ENCODE measurements at regions not wholly inside any gene's neighbourhood (a gene's known extent, or its start where the extent isn't known, plus 50 kb on each side); places are given as distances from the start of the nearest gene placed in this dataset.
A peak's percentile ranks its signal among the peaks of the same experiment; 100 is the strongest.
"Not testable (repeated sequence)": the region's sequence is repeated elsewhere in the genome, so short reads cannot be mapped to it uniquely, and the experiment has no call there.

DNA sequence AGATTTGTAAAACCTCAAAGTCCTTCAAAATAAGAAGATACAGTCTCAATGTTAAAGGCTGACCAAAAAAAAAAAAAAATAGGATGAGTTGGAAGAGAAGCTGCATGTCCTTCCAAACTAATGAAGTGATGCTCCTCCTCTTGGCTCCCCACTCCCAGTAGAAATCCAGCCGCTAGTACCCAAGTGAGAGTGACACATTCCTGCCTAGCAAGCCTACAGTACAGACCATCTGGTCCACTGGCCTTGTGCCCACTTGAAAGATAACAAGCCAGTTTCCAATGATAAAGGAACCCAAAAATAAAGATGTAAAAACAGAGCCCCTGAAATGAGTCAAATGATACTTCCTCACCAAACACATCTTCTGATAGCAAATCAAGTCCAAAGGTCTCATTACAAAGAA is 258.7 kb upstream of the NSMCE3 start:
- intact Hi-C loops (cut with DNase I), result no loop called here
- peak; percentile 84 to 98 for ATAC-seq
- DNase-seq, result peak; percentile 45

DNA sequence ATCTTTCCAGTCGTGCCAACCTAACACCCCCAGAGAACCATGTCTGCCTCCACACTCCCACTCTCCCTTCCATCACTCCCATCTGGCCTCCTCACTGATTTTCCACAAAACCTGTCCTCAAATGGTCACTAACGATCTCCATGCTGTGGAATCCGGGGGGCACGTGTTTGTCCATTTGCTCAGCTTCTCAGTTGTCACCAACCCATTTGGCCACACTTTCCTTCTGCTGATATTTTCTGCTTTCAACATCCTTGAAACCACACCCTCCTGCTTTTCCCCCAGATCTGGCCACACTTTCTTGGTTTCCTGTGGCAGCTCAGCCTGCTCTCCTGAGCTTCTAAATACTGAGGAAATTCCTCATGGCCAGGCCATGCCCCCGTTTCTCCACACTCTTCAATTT is 257.2 kb upstream of the NSMCE3 start:
- intact Hi-C loops (cut with DNase I), result no loop called here
- DNase-seq (no peak), ATAC-seq (no peak)

DNA sequence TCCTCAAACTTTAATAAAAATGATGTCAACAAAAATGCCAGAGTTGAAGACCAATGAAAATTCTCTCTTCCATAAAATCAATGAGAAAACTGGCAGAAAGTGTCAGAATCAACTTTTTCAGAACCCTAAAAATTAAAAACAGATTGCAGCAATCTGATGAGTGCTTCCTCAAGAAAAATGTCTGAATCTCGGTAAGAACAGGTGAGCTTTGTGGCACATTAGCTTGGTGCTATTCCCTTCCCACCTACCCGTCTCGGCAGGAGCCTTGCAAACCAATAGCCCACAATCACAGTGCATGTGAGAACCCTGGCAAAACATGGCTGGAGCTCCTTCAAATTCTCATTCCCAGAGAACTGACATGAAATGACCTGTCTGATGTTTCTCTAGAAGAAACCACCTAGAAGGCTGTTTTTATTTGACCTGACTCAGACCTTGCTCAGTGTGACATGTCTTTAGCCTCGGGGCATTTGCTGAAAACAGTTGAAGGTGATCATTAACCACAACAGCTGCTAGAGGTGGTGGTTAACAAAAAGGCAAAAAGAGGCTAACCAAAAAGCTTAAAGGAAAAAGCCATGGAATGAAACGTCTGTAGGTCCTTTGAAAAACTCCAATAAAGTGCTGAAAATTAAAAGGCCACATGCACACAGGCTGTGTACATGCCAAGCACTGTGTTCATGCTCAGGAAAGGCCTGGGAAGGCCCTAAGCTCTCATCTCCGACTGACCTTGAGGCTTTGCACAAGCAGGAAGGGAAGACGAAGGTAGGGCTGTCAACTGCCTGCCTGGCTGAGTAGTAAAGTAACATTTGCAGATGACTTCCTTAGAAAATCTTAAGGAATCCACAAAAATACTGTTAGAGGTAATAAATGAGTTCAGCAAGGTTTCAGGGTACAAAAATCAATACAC is 253.0 kb upstream of the NSMCE3 start:
- no peak for DNase-seq
- intact Hi-C loops (cut with DNase I), result no loop called here
- ATAC-seq, result no peak

DNA sequence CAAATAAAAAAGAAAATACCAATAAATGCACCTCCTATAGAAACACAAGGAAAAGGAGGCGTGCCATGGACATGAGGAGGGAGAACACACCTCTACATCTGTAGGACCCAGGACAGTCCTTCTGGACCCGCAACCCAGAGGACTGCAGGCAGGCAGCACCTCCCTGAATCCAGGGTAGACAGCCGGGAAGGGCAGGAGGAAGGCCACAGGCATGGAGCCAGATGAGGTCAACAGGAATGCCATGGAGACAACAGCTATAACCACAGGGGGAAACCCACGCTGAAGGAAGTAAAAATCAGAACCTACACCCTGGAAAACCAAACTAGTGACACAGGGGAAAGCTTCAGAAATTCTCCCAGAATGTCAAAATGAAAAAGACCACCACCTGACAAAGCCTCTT is 248.8 kb upstream of the NSMCE3 start:
- intact Hi-C loops (cut with DNase I), result no loop called here
- peak; percentile 41 to 47 for ATAC-seq
- DNase-seq, result peak; percentile 61

DNA sequence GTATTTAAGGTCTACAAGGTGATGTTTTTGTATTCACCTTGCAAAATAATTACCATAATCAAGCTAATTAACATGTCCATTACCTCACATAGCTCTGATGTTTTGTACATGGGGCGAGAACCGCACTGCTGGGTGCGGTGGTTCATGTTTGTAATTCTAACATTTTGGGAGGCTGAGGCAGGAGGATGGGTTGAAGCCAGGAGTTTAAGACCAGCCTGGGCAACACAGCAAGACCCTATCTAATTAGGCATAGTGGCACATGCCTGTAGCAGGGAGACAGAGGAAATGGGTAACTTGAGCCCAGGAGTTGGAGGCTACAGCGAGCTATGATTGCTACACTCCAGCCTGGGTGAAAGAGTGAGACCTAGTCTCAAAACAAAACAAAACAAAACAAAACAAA is 248.2 kb upstream of the NSMCE3 start:
- ATAC-seq (no peak), DNase-seq (no peak)
- intact Hi-C loops (cut with DNase I), result no loop called here

DNA sequence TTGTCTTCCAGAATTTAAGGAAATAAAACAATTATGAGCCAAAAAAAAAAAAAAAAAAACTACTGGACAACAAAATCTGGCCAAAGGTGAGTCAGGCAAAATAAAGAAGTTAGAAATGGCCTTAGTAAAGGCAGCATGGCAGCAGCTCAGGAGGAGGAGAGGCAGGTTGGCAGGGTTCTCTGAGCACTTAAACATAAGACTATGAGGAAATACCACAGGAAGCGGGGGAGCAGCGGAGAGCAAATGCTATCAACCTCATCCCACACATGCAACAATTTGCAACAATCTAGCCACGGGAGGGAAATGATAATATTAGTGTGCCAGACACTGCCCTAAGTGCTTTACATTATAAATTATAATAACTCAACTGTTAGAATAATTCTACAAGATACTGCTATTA is 247.3 kb upstream of the NSMCE3 start:
- intact Hi-C loops (cut with DNase I), result no loop called here
- ATAC-seq (peak; percentile 19 to 90), DNase-seq (no peak)

DNA sequence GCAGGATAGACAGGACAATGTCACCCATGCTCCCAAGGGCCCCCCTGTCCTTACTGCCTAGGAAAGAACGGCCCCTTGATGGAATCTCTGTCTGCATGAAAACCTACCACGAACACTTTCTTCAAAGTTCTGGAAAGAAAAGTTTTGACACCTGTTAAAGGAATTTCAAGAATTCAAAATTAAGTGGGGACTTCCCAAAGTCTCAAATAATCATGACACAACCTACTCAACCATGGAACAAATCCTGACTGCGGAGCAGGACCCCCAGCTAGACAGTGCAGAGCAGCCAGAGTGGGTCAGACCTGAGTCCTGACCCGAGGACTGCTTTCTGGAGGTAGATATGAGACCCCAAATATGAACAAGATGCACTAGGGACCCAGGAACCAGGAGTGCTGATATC is 245.3 kb upstream of the NSMCE3 start:
- intact Hi-C loops (cut with DNase I), result no loop called here
- ATAC-seq (no peak), DNase-seq (no peak)

DNA sequence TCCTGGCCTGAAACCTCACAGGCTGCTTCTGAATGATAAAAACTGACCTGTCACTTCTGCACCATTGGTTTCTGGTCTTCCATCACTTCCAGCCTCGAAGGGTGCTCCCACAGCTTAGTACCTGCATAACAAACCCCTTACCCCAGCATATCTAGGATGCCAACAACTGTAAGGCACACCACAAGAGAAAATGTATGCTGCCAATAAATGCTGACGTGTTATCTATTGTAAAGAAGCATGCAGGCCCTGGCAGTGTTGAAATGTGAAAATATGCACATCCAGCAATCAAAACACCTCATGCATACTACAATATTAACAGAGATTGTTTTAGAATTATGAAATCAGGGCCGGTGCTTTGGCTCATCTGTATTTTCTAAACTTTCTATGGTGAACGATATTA is 242.0 kb upstream of the NSMCE3 start:
- ATAC-seq (no peak), DNase-seq (no peak)
- intact Hi-C loops (cut with DNase I), result no loop called here

DNA sequence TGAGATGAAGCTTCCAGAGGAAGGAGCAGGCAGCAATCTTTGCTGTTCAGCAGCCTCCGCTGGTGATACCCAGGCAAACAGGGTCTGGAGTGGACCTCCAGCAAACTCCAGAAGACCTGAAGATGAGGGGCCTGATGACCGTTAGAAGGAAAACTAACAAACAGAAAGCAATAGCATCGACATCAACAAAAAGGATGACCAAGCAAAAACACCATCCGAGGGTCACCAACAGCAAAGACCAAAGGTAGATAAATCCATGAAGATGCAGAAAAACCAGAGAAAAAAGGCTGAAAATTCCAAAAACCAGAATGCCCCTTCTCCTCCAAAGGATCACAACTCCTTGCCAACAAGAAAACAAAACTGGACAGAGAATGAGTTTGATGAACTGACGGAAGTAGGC is 235.9 kb upstream of the NSMCE3 start:
- DNase-seq; intact Hi-C loops (cut with DNase I); ATAC-seq: not testable (repeated sequence)

DNA sequence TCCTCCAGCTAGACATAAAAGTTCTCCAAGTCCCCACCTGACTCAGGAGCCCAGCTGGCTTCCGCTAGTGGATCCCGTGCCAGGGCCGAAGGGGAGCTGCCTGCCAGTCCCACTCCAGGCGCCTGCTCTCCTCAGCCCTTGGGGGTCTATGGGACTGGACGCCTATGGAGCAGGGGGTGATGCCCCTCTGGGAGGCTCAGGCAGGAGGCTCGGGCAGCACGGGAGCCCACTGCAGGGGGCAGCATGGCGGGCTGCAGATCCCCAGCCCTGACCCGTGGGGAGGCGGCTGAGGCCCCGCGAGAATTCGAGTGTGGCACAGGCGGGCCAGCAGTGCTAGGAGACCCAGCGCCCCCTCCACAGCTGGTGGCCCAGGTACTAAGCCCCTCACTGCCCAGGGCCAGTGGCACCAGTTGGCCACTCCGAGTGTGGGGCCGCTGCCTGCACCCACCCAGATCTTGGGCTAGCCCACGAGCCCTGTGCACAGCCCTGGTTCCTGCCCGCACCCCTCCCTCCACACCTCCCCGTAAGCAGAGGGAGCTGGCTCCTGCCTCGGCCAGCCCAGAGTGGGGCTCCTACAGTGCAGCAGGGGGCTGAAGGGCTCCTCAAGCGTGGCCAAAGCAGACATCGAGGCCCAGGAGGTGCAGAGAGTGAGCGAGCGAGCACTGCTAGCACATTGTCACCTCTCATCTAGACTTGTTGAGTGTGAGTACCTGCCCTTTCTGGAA is 221.3 kb upstream of the NSMCE3 start:
- no peak for DNase-seq
- ATAC-seq, result no peak
- intact Hi-C loops (cut with DNase I), result no loop called here

DNA sequence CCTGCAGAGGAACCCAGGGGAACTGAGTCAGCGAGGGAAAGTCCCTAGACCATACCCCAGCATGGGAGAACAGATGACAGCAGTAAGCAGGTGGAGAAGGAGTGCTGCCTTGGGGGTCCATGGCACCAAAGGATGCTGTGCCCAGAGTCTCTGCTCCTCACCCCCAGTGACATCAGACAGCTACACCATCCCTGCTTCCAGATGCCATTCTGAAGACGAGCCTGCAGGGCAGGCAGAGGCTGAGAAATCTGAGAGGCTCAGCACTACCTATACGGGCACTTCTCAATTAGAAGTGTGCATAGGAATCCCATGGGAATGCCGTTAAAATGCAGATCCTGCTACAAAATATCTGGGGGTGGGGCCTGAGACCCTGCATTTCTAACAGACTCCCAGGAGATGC is 211.3 kb upstream of the NSMCE3 start:
- intact Hi-C loops (cut with DNase I), result no loop called here
- no peak for DNase-seq
- ATAC-seq, result no peak

DNA sequence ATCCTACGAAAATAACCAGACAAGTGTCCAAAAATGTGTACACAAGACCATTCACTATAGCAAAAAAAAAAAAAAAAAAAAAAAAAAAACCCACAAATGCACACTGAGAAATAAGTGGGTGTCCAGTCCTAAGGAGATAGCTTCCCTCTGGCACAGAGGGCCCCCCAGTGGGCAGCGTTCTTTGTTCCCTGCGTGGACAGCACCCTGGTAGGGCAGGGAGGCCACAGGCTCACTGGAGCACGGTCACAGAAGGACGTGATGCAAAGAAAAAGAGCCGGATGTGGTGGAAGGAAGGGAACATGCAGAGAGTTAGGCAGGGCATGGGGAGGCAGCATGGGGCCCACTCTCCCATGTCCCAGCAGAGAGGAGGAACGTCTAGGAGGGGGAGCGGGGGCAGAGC is 210.7 kb upstream of the NSMCE3 start:
- DNase-seq (no peak), ATAC-seq (no peak)
- intact Hi-C loops (cut with DNase I), result no loop called here

DNA sequence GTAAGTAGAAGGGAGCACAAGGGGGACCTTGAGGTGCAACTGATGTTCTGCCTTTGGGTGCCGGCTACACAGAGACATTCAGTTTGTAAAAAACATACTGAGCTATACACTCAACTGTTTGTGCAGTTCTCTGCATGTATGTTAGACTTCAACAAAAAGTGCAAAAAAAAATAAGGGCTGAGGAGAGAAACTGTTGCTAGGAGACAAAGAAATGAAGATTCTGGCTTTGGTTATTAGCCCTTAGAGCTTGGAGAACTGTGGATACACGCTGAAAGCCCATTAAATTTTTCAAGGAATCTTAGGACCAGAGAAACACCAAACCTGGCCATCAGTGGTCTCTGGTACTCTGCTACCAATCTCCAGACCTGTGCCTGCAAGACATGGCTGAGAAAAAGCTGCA is 207.6 kb upstream of the NSMCE3 start:
- intact Hi-C loops (cut with DNase I), result loop anchor here in 1 of 2 donors (10.0 kb wide), 1 partner anchor 88 kb away; no protein-coding TSS in a partner anchor
- no peak for DNase-seq
- ATAC-seq, result no peak

DNA sequence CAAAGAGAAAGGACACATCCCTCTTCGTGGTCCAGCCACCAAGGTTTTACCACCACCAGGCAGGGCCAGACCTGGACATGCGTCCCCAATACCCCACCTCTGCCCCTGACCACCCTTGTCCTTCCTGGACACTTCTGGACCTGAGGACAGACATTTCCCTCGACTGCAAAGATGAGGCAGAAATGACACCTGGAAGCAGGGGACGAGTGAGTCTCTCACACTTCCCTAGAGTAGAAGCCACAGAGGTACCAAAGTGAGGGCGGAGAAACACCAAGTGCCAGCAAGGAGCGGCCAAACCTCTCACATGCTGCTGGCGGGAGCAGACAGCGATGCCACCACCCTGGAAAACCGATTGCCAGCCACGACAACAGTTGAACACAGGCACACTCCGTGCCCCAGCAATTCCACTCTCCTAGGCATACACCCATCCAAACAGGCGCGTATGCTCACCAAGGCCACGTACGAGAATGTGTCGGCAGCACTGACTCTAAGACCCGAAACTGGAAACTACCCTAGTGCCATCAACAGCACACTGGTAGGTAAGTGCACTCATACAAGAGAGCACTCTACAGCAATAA is 207.0 kb upstream of the NSMCE3 start:
- ATAC-seq (no peak), DNase-seq (no peak)
- intact Hi-C loops (cut with DNase I), result loop anchor here in 1 of 2 donors (10.0 kb wide), 1 partner anchor 88 kb away; no protein-coding TSS in a partner anchor

DNA sequence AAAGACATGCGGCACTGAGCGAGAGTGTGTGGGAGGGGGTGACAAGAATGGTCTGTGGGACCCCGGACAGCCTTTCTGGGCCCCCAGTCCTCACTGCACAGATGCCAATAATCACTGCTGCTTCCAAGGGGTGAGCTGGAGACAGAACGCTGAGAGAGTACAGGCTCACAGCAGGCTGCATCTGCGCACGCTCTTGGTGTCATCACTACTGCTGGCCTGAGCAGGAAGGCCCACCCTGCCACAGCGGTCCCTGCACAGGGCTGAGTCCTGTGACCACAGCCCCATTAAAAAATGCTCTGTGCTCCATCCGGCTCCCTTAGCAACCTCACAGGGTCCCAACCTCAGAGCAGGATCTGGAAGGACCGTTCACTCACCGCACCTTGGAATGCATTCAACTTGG is 205.5 kb upstream of the NSMCE3 start:
- ATAC-seq, result no peak
- no peak for DNase-seq
- intact Hi-C loops (cut with DNase I), result loop anchor here in 1 of 2 donors (10.0 kb wide), 1 partner anchor 90 kb away; no protein-coding TSS in a partner anchor

DNA sequence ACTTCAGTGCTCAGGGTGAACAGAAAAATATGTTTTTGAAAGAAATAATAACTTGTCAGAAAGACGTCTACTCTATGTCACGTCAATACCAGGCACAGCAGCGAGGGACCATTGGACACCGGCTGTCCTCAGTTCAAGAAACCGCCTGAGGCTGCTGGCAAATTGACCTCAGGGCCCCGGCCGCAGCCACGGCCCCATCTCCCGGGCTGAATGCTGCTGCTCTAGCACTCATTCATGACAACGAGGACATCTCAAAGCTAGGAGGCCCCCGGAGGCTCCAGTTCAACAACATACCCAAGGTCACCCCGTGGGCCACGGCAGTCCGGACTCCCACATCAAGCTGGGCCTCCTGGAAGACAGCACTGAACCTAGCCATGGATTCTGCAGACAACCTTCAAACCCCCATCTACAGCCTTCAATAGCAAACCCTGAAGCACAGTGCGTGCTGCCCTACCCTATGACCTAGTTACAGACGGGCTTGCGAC is 204.0 kb upstream of the NSMCE3 start:
- DNase-seq, result no peak
- intact Hi-C loops (cut with DNase I), result loop anchor here in 1 of 2 donors (10.0 kb wide), 1 partner anchor 91 kb away; no protein-coding TSS in a partner anchor
- no peak for ATAC-seq

DNA sequence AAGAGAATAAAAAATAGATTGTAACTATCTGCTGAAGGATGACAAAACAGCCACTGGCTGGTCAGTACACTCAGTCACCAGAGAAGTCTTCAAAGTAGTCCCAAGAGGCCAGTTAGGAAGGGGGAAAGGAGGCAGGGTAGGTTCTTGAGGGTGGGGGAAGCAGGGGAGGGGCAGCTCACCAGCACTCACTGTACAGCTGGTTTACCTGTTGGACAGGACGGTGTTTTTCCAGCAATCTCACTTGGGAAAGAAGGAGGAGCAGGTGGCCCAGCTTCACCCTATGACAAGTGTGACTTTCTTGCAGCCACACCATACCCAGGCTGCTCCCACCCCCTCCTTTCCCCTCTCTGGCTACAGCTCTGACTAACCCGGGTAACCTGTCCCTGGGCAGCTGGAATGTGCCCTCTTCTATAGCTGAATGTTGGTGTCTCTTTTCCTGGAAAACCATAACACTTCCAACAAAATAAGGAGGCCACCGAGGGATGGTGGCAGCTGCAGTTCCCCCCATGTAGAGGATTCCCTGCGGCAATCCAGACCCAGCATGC is 203.4 kb upstream of the NSMCE3 start:
- no peak for ATAC-seq
- intact Hi-C loops (cut with DNase I), result loop anchor here in 1 of 2 donors (10.0 kb wide), 1 partner anchor 92 kb away; no protein-coding TSS in a partner anchor
- DNase-seq, result no peak

DNA sequence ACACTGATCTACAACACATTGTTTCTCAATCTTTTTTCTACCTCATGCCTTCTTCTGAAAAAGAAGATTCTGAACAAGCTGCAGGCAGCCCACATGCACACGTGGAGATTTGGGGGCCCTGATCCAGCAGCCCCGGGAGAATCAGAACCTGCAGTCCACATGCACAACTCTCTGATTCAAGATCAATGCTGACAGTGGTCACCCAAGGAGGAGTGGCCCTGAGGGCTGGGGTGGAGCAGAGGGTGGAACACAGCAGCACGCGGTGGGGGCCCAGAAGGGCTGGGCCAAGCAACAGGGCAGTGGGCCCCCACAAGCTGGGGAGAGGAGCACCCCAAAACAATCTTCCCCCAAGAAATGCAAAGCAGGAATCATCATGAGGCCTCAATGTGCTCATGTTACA is 202.1 kb upstream of the NSMCE3 start:
- intact Hi-C loops (cut with DNase I), result loop anchor here in 1 of 2 donors (10.0 kb wide), 1 partner anchor 93 kb away; no protein-coding TSS in a partner anchor
- ATAC-seq (no peak), DNase-seq (no peak)

DNA sequence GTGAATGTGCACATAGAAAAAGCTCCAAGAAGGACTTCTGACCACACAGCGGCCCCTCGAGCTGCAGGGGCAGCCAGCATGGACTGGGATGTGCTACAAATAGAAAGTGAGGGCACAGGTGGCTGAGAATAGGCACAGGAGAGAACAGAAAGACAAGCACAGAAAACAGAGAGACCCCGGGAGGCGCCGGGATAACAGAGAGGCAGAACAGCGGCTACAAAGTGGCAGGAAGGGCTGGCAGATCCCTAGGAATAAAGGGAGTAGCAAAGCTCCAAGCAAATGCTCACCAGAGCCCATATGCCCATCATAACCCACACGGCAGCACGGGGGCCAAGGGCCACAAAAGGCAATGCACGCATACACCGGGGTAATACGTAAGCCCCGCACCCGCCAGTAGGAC is 201.7 kb upstream of the NSMCE3 start:
- no peak for DNase-seq
- intact Hi-C loops (cut with DNase I), result loop anchor here in 1 of 2 donors (10.0 kb wide), 1 partner anchor 93 kb away; no protein-coding TSS in a partner anchor
- ATAC-seq, result peak in 1 of 2 donors; percentile 13

Data from left cardiac atrium (tissue), 4 donors.